ENCODE measurements at regions not wholly inside any gene's neighbourhood (a gene's known extent, or its start where the extent isn't known, plus 50 kb on each side); places are given as distances from the start of the nearest gene placed in this dataset.

- Mint-ChIP-seq H3K27me3 (peaks cover 0 to 3% (median 0%) of the 10 kb centered on the region in 5 donors), H3K27ac (no peak overlapping the region), H3K36me3 (no peaks in the 10 kb centered on the region), H3K9me3 (peaks cover 0 to 4% (median 0%) of the 10 kb centered on the region in 9 donors), H3K4me3 (no peak overlapping the region), H3K4me1 (no peaks in the 10 kb centered on the region)
- POLR2A ChIA-PET = no interaction called here
- ATAC-seq (no peak), DNase-seq (no peak)
These were observed 261.4 kb upstream of the TCF4 start for GRCh38 chr18:55849391-55849790.

GRCh38 chr18:55847960-55848359, 260.0 kb upstream of the TCF4 start:
- peaks cover 0 to 4% (median 0%) of the 10 kb centered on the region in 9 donors for H3K9me3 Mint-ChIP-seq
- H3K27ac Mint-ChIP-seq = no peak overlapping the region
- no peak for DNase-seq
- no peak for ATAC-seq
- H3K4me1 Mint-ChIP-seq = no peaks in the 10 kb centered on the region
- POLR2A ChIA-PET = no interaction called here
- peaks cover 0 to 3% (median 0%) of the 10 kb centered on the region in 5 donors for H3K27me3 Mint-ChIP-seq
- H3K36me3 Mint-ChIP-seq = no peaks in the 10 kb centered on the region
- H3K4me3 Mint-ChIP-seq = no peak overlapping the region

GRCh38 chr18:55845221-55845620, 257.2 kb upstream of the TCF4 start:
- peaks cover 0 to 3% (median 0%) of the 10 kb centered on the region in 5 donors for H3K27me3 Mint-ChIP-seq

GRCh38 chr18:55844382-55844781, 256.4 kb upstream of the TCF4 start:
- no peak overlapping the region for H3K4me3 Mint-ChIP-seq
- POLR2A ChIA-PET = no interaction called here
- ATAC-seq (no peak), DNase-seq (no peak)
- peaks cover 0 to 14% (median 2%) of the 10 kb centered on the region in 9 donors for H3K9me3 Mint-ChIP-seq
- H3K27ac Mint-ChIP-seq = no peak overlapping the region
- no peaks in the 10 kb centered on the region for H3K36me3 Mint-ChIP-seq
- H3K27me3 Mint-ChIP-seq = peaks cover 0 to 3% (median 0%) of the 10 kb centered on the region in 5 donors
- H3K4me1 Mint-ChIP-seq = no peaks in the 10 kb centered on the region

More at GRCh38 chr18:55845221-55845620, 257.2 kb upstream of the TCF4 start:
- DNase-seq (no peak), ATAC-seq (no peak)
- no peak overlapping the region for H3K27ac Mint-ChIP-seq
- no peak overlapping the region for H3K4me3 Mint-ChIP-seq
- H3K36me3 Mint-ChIP-seq = no peaks in the 10 kb centered on the region
- H3K9me3 Mint-ChIP-seq = peaks cover 0 to 7% (median 0%) of the 10 kb centered on the region in 9 donors
- no peaks in the 10 kb centered on the region for H3K4me1 Mint-ChIP-seq
- POLR2A ChIA-PET = no interaction called here

GRCh38 chr18:55841314-55841713, 253.3 kb upstream of the TCF4 start:
- no peaks in the 10 kb centered on the region for H3K36me3 Mint-ChIP-seq
- ATAC-seq (no peak), DNase-seq (no peak)

GRCh38 chr18:55840601-55841170, 252.7 kb upstream of the TCF4 start:
- POLR2A ChIA-PET = no interaction called here
- DNase-seq (no peak), ATAC-seq (no peak)
- no peaks in the 10 kb centered on the region for H3K27me3 Mint-ChIP-seq
- H3K4me3 Mint-ChIP-seq = no peak overlapping the region
- peaks cover 0 to 20% (median 6%) of the 10 kb centered on the region in 9 donors for H3K9me3 Mint-ChIP-seq
- H3K4me1 Mint-ChIP-seq = no peaks in the 10 kb centered on the region
- no peaks in the 10 kb centered on the region for H3K36me3 Mint-ChIP-seq
- H3K27ac Mint-ChIP-seq = no peak overlapping the region

More at GRCh38 chr18:55841314-55841713, 253.3 kb upstream of the TCF4 start:
- no peak overlapping the region for H3K27ac Mint-ChIP-seq
- H3K4me3 Mint-ChIP-seq = no peak overlapping the region
- H3K4me1 Mint-ChIP-seq = no peaks in the 10 kb centered on the region
- no peaks in the 10 kb centered on the region for H3K27me3 Mint-ChIP-seq
- POLR2A ChIA-PET = no interaction called here
- peaks cover 0 to 20% (median 6%) of the 10 kb centered on the region in 9 donors for H3K9me3 Mint-ChIP-seq

- POLR2A ChIA-PET = no interaction called here
- no peaks in the 10 kb centered on the region for H3K36me3 Mint-ChIP-seq
- ATAC-seq (no peak), DNase-seq (no peak)
- no peaks in the 10 kb centered on the region for H3K4me1 Mint-ChIP-seq
- H3K27me3 Mint-ChIP-seq = peaks cover 0 to 2% (median 0%) of the 10 kb centered on the region in 5 donors
- H3K4me3 Mint-ChIP-seq = no peak overlapping the region
- H3K27ac Mint-ChIP-seq = no peak overlapping the region
- peaks cover 0 to 23% (median 5%) of the 10 kb centered on the region in 9 donors for H3K9me3 Mint-ChIP-seq
These were observed 251.4 kb upstream of the TCF4 start for GRCh38 chr18:55839343-55839742.

- Mint-ChIP-seq H3K27ac (no peak overlapping the region), H3K4me1 (no peaks in the 10 kb centered on the region), H3K36me3 (no peaks in the 10 kb centered on the region), H3K4me3 (no peak overlapping the region), H3K27me3 (peaks cover 0 to 3% (median 0%) of the 10 kb centered on the region in 5 donors), H3K9me3 (peaks cover 0 to 25% (median 5%) of the 10 kb centered on the region in 9 donors)
- POLR2A ChIA-PET = no interaction called here
- ATAC-seq = no peak
- DNase-seq = no peak
These were observed 250.8 kb upstream of the TCF4 start for GRCh38 chr18:55838841-55839240.

- no peak for ATAC-seq
- H3K27ac Mint-ChIP-seq = no peak overlapping the region
- H3K9me3 Mint-ChIP-seq = peaks cover 0 to 30% (median 5%) of the 10 kb centered on the region in 9 donors
- H3K27me3 Mint-ChIP-seq = peaks cover 0 to 7% (median 2%) of the 10 kb centered on the region in 5 donors
- no peak for DNase-seq
- POLR2A ChIA-PET = no interaction called here
- no peak overlapping the region for H3K4me3 Mint-ChIP-seq
- H3K4me1 Mint-ChIP-seq = no peaks in the 10 kb centered on the region
- H3K36me3 Mint-ChIP-seq = no peaks in the 10 kb centered on the region
These were observed 250.3 kb upstream of the TCF4 start for GRCh38 chr18:55838319-55838718.

- POLR2A ChIA-PET = no interaction called here
- no peaks in the 10 kb centered on the region for H3K36me3 Mint-ChIP-seq
- no peak overlapping the region for H3K27ac Mint-ChIP-seq
- H3K4me1 Mint-ChIP-seq = no peaks in the 10 kb centered on the region
- peaks cover 0 to 17% (median 5%) of the 10 kb centered on the region in 9 donors for H3K9me3 Mint-ChIP-seq
- H3K4me3 Mint-ChIP-seq = no peak overlapping the region
- ATAC-seq (no peak), DNase-seq (no peak)
- peaks cover 0 to 9% (median 2%) of the 10 kb centered on the region in 5 donors for H3K27me3 Mint-ChIP-seq
These were observed 245.6 kb upstream of the TCF4 start for GRCh38 chr18:55833543-55833942.

GRCh38 chr18:55830544-55830943, 242.6 kb upstream of the TCF4 start:
- H3K27me3 Mint-ChIP-seq = peaks cover 0 to 9% (median 2%) of the 10 kb centered on the region in 5 donors
- no peak for DNase-seq

GRCh38 chr18:55821219-55821618, 233.2 kb upstream of the TCF4 start:
- POLR2A ChIA-PET = no interaction called here
- Mint-ChIP-seq H3K36me3 (no peaks in the 10 kb centered on the region), H3K27ac (no peak overlapping the region), H3K4me3 (no peak overlapping the region), H3K9me3 (peaks cover 0 to 10% (median 0%) of the 10 kb centered on the region in 9 donors), H3K27me3 (no peaks in the 10 kb centered on the region), H3K4me1 (no peaks in the 10 kb centered on the region)
- DNase-seq = no peak
- no peak for ATAC-seq

More at GRCh38 chr18:55830544-55830943, 242.6 kb upstream of the TCF4 start:
- Mint-ChIP-seq H3K4me3 (no peak overlapping the region), H3K4me1 (no peaks in the 10 kb centered on the region), H3K36me3 (no peaks in the 10 kb centered on the region), H3K9me3 (peaks cover 0 to 13% (median 3%) of the 10 kb centered on the region in 9 donors), H3K27ac (no peak overlapping the region)
- POLR2A ChIA-PET = no interaction called here
- ATAC-seq = no peak

- ATAC-seq (no peak), DNase-seq (no peak)
- H3K9me3 Mint-ChIP-seq = peaks cover 0 to 10% (median 0%) of the 10 kb centered on the region in 9 donors
- no peak overlapping the region for H3K4me3 Mint-ChIP-seq
- no peaks in the 10 kb centered on the region for H3K36me3 Mint-ChIP-seq
- H3K27me3 Mint-ChIP-seq = no peaks in the 10 kb centered on the region
- H3K27ac Mint-ChIP-seq = no peak overlapping the region
- POLR2A ChIA-PET = no interaction called here
- no peaks in the 10 kb centered on the region for H3K4me1 Mint-ChIP-seq
These were observed 231.5 kb upstream of the TCF4 start for GRCh38 chr18:55819448-55819847.

- no peaks in the 10 kb centered on the region for H3K4me1 Mint-ChIP-seq
- H3K4me3 Mint-ChIP-seq = no peak overlapping the region
- H3K27ac Mint-ChIP-seq = no peak overlapping the region
- H3K36me3 Mint-ChIP-seq = no peaks in the 10 kb centered on the region
- H3K9me3 Mint-ChIP-seq = peaks cover 0 to 7% (median 0%) of the 10 kb centered on the region in 9 donors
- no peak for DNase-seq
- POLR2A ChIA-PET = no interaction called here
- no peak for ATAC-seq
- no peaks in the 10 kb centered on the region for H3K27me3 Mint-ChIP-seq
These were observed 230.3 kb upstream of the TCF4 start for GRCh38 chr18:55818284-55818683.
